HG02943 (cell line): ENCODE measurements at regions not wholly inside any gene's neighbourhood (a gene's known extent, or its start where the extent isn't known, plus 50 kb on each side); places are given as distances from the start of the nearest gene placed in this dataset.

ENCODE experiments used
- ATAC-seq: cut with Tn5 transposase; IDR thresholded peaks from one replicate; pipeline ENCODE4 v1.9.1; 2021; ENCODE audit warnings: mild to moderate bottlenecking, low read depth, moderate library complexity; ENCODE audit not compliant: unreplicated experiment

GRCh38 chr16:65945493-65945892 lies 421.0 kb upstream of the CDH5 start:
- no peak for ATAC-seq

- ATAC-seq: no peak
Measured at GRCh38 chr16:65944361-65944760, 422.1 kb upstream of the CDH5 start.

GRCh38 chr16:65940711-65941110 lies 425.8 kb upstream of the CDH5 start:
- no peak for ATAC-seq

GRCh38 chr16:65938083-65938482 lies 428.4 kb upstream of the CDH5 start:
- no peak for ATAC-seq

- no peak for ATAC-seq
Measured at GRCh38 chr16:65937455-65937854, 429.0 kb upstream of the CDH5 start.

- ATAC-seq: no peak
Measured at GRCh38 chr16:65936096-65936495, 430.4 kb upstream of the CDH5 start.

GRCh38 chr16:65934443-65934842 lies 432.0 kb upstream of the CDH5 start:
- ATAC-seq: no peak

- no peak for ATAC-seq
Measured at GRCh38 chr16:65933703-65934102, 432.8 kb upstream of the CDH5 start.

GRCh38 chr16:65932350-65933072 lies 434.0 kb upstream of the CDH5 start:
- no peak for ATAC-seq

- no peak for ATAC-seq
Measured at GRCh38 chr16:65922923-65923322, 443.6 kb upstream of the CDH5 start.

GRCh38 chr16:65919986-65920376 lies 446.5 kb upstream of the CDH5 start:
- ATAC-seq: no peak

- no peak for ATAC-seq
Measured at GRCh38 chr16:65919145-65919985, 447.1 kb upstream of the CDH5 start.

- no peak for ATAC-seq
Measured at GRCh38 chr16:65917466-65917865, 449.0 kb upstream of the CDH5 start.

GRCh38 chr16:65916995-65917394 lies 449.5 kb upstream of the CDH5 start:
- no peak for ATAC-seq

GRCh38 chr16:65910291-65910690 lies 456.2 kb upstream of the CDH5 start:
- ATAC-seq: no peak

- no peak for ATAC-seq
Measured at GRCh38 chr16:65909310-65910050, 457.0 kb upstream of the CDH5 start.

GRCh38 chr16:65908568-65908967 lies 457.9 kb upstream of the CDH5 start:
- no peak for ATAC-seq

- ATAC-seq: no peak
Measured at GRCh38 chr16:65905331-65905730, 461.2 kb upstream of the CDH5 start.

GRCh38 chr16:65896448-65897153 lies 469.9 kb upstream of the CDH5 start:
- no peak for ATAC-seq

GRCh38 chr16:65895906-65896305 lies 470.6 kb upstream of the CDH5 start:
- no peak for ATAC-seq

GRCh38 chr16:65895486-65895885 lies 471.0 kb upstream of the CDH5 start:
- ATAC-seq: no peak
